GM12878 (cell line): ENCODE measurements at regions not wholly inside any gene's neighbourhood (a gene's known extent, or its start where the extent isn't known, plus 50 kb on each side); places are given as distances from the start of the nearest gene placed in this dataset.

Source experiments
- ATAC-seq: fragments of 200-7000 bp; cut with Tn5 transposase; 3 replicates; pipeline ENCODE4 v1.9.1; 2020; ENCODE audit warnings: mild to moderate bottlenecking, moderate library complexity
- BruUV-seq: library from RNA; stranded (reverse); fragments of 400-500 nt; replicated peaks from 2 replicates; lab custom pipeline; 2021; lab: Mats Ljungman, UMichigan
- CTCF ChIA-PET: fragments of 300-600 bp; sonication (Branson Sonifier 250); formaldehyde crosslinking; extraction: SDS; loops from one replicate; lab custom pipeline; 2021; ENCODE audit warnings: inconsistent platforms; lab: Yijun Ruan, JAX
- POLR2A ChIA-PET: fragments of 350-600 bp; formaldehyde crosslinking; extraction: SDS; loops from one replicate; lab custom pipeline; 2021; ENCODE audit warnings: inconsistent platforms; lab: Charles Lee
- RAD21 ChIA-PET: fragments of 300-600 bp; sonication (Branson Sonifier 250); formaldehyde crosslinking; loops from one replicate; lab custom pipeline; 2023; ENCODE audit warnings: antibody characterized with exemption; ENCODE audit not compliant: unreplicated experiment; lab: Charles Lee
- SMC1A ChIA-PET: fragments of 300-600 bp; sonication (Branson Sonifier 250); formaldehyde crosslinking; loops from one replicate; lab custom pipeline; 2023; ENCODE audit not compliant: unreplicated experiment, uncharacterized antibody; lab: Charles Lee
- DNase-seq: peaks from one replicate; pipeline ENCODE4 v3.0.0-alpha.2; 2011; ENCODE audit warnings: low read depth, low spot score
- FAIRE-seq: peaks from 3 replicates; lab custom pipeline; 2011; peaks lifted over from hg19 to GRCh38; lab: Jason Lieb, UNC
- H2AFZ ChIP-seq: 2 replicates; pipeline ENCODE4 v1.6.0; 2011; ENCODE audit warnings: low read depth, low read length, control low read depth; ENCODE audit not compliant: control insufficient read depth
- H3K27ac ChIP-seq: 2 replicates; pipeline ENCODE4 v1.5.1; 2011; ENCODE audit warnings: control low read depth; ENCODE audit not compliant: control insufficient read depth, insufficient read depth
- H3K27me3 ChIP-seq, 2 experiments: replicated peaks in 1 of 2; 2 replicates each; pipeline versions ENCODE4 v1.6.0 to v1.6.1; 2011; ENCODE audit warnings: low read length in 1 of 2; ENCODE audit not compliant: control insufficient read depth in 2 of 2, insufficient read depth in 2 of 2
- H3K36me3 ChIP-seq, 2 experiments: 2 replicates each; pipeline ENCODE4 v1.5.1; 2011; ENCODE audit warnings: low read length in 1 of 2; ENCODE audit not compliant: control insufficient read depth in 2 of 2, insufficient read depth in 2 of 2
- H3K4me1 ChIP-seq: 2 replicates; pipeline ENCODE4 v1.6.1; 2011; ENCODE audit warnings: mild to moderate bottlenecking, low read length, moderate library complexity, mixed read lengths; ENCODE audit not compliant: control insufficient read depth, insufficient read depth
- H3K4me2 ChIP-seq: 2 replicates; pipeline ENCODE4 v1.6.0; 2011; ENCODE audit warnings: control low read depth; ENCODE audit not compliant: control insufficient read depth, insufficient read depth
- H3K4me3 ChIP-seq: fragments of 200-600 bp; sonication (generic); 2 replicates; pipeline ENCODE4 v1.5.1; 2016
- H3K79me2 ChIP-seq: 2 replicates; pipeline ENCODE4 v1.6.0; 2011; ENCODE audit warnings: low read length; ENCODE audit not compliant: control insufficient read depth, insufficient read depth
- H3K9ac ChIP-seq: 2 replicates; pipeline ENCODE4 v1.8.0; 2011; ENCODE audit warnings: low read length, control low read depth, mixed read lengths; ENCODE audit not compliant: control insufficient read depth, insufficient read depth
- H3K9me3 ChIP-seq: replicated peaks from 3 replicates; pipeline ENCODE4 v1.5.1; 2011; ENCODE audit warnings: mild to moderate bottlenecking, low read length; ENCODE audit not compliant: control insufficient read depth, insufficient read depth
- H4K20me1 ChIP-seq: 2 replicates; pipeline ENCODE4 v1.6.0; 2011; ENCODE audit not compliant: control insufficient read depth, insufficient read depth
- NR2C1 ChIP-seq: fragments of 450-650 bp; IDR thresholded peaks from 2 replicates; pipeline ENCODE4 v1.6.1; 2017; ENCODE audit warnings: antibody characterized with exemption, mild to moderate bottlenecking, moderate library complexity
- ZBTB4 ChIP-seq: fragments of 450-650 bp; formaldehyde crosslinking; IDR thresholded peaks from 2 replicates; pipeline ENCODE4 v1.4.0; 2022; ENCODE audit warnings: mild to moderate bottlenecking, moderate library complexity
- ZNF274 ChIP-seq: IDR thresholded peaks from one replicate; pipeline ENCODE4 v1.8.0; 2011; ENCODE audit not compliant: insufficient read length, insufficient read depth
- WGBS: methylation state at CpG from one replicate; pipeline ENCODE4 v1.1.6; 2016; ENCODE audit warnings: low lambda C conversion rate; ENCODE audit not compliant: insufficient replicate concordance, insufficient coverage; ENCODE audit errors: missing lambda C conversion rate; 5-methylcytosine and 5-hydroxymethylcytosine counted together
- in situ Hi-C: fragments of 300-500 bp; cut with MboI; formaldehyde crosslinking; loops from 9 replicates; pipeline ENCODE4 v1.14.3; 2018; ENCODE audit warnings: mixed read lengths
- intact Hi-C: fragments of 100-400 bp; cut with micrococcal nuclease; formaldehyde crosslinking; loops from one replicate; pipeline ENCODE4 v1.14.2; 2022; ENCODE audit not compliant: unreplicated experiment

- no peak for TF ChIP-seq ZBTB4 (CRISPR knock-in tag)
Observed at GRCh38 chr9:85186218-85186585, 516.7 kb downstream of the NTRK2 start (continued).

- Histone ChIP-seq H3K36me3 (no peaks in the 10 kb centered on the region), H4K20me1 (no peaks in the 10 kb centered on the region), H3K27me3 (no peaks in the 10 kb centered on the region), H3K79me2 (no peaks in the 10 kb centered on the region), H2AFZ (no peak overlapping the region), H3K9me3 (no peaks in the 10 kb centered on the region), H3K9ac (no peak overlapping the region), H3K4me1 (no peaks in the 10 kb centered on the region), H3K27ac (no peak overlapping the region), H3K4me3 (no peak overlapping the region), H3K4me2 (no peak overlapping the region)
- CTCF ChIA-PET: no interaction called here
- no peak for DNase-seq
- FAIRE-seq: no peak
- SMC1A ChIA-PET: no interaction called here
- WGBS: 62% methylated on average over 3 of the region's 3 CpGs
- intact Hi-C loops: no loop called here
- RAD21 ChIA-PET: no interaction called here
- TF ChIP-seq NR2C1 (no peak), ZNF274 (no peak)
- BruUV-seq: no TSS peak
- POLR2A ChIA-PET: no interaction called here
- ATAC-seq: no peak
- in situ Hi-C loops: no loop called here
Observed at GRCh38 chr9:85185486-85186217, 516.1 kb downstream of the NTRK2 start.
